HCT116 (cell line): ENCODE measurements at regions not wholly inside any gene's neighbourhood (a gene's known extent, or its start where the extent isn't known, plus 50 kb on each side); places are given as distances from the start of the nearest gene placed in this dataset.

Experiments used
- ATAC-seq: fragments of 200-7000 bp; cut with Tn5 transposase; 2 replicates; pipeline ENCODE4 v1.9.1; 2020; ENCODE audit warnings: mild to moderate bottlenecking, moderate library complexity
- BruUV-seq: library from RNA; stranded (reverse); fragments of 400-500 nt; replicated peaks from 2 replicates; lab custom pipeline; 2021; lab: Mats Ljungman, UMichigan
- CTCF ChIA-PET: fragments of 300-600 bp; sonication (Branson Sonifier 250); formaldehyde crosslinking; loops from one replicate; lab custom pipeline; 2021; ENCODE audit warnings: antibody characterized with exemption; lab: Charles Lee
- POLR2A ChIA-PET: fragments of 300-600, 350-600 bp; sonication (Branson Sonifier 250); formaldehyde crosslinking; loops from one replicate; lab custom pipeline; 2021; ENCODE audit warnings: antibody characterized with exemption; lab: Charles Lee
- RAD21 ChIA-PET, 2 experiments: fragments of 300-600 bp; sonication (Branson Sonifier 250); formaldehyde crosslinking; loops; one replicate each; lab custom pipeline; 2023; ENCODE audit warnings: low total read pairs in 2 of 2; ENCODE audit not compliant: uncharacterized antibody in 2 of 2, unreplicated experiment in 2 of 2, low non-redundant PET in 1 of 2; lab: Charles Lee
- DNase-seq: peaks from one replicate; pipeline ENCODE4 v3.0.0-alpha.2; 2010; ENCODE audit warnings: low read depth, low spot score
- H2AFZ ChIP-seq: fragments of 200-600 bp; shearing (Covaris generic), sonication (generic); 2 replicates; pipeline ENCODE4 v1.6.1; 2017; ENCODE audit warnings: low read depth, mixed run types, mixed read lengths, antibody characterized with exemption, low read length; ENCODE audit not compliant: poor library complexity, severe bottlenecking
- H3K27ac ChIP-seq: 2 replicates; pipeline ENCODE4 v1.5.1; 2012; ENCODE audit warnings: low read depth, low read length
- H3K27me3 ChIP-seq: fragments of 200-600 bp; sonication (generic); 2 replicates; pipeline ENCODE4 v1.6.1; 2016; ENCODE audit warnings: mixed run types, low read length, mixed read lengths; ENCODE audit not compliant: insufficient read depth
- H3K36me3 ChIP-seq, 2 experiments: fragments of 200-500 bp in 1 of 2; fragments of 200-600 bp in 1 of 2; sonication (Bioruptor generic) in 1 of 2; sonication (generic) in 1 of 2; 2 replicates each; pipeline versions ENCODE4 v1.5.1 to v1.6.1; 2014 to 2016; ENCODE audit warnings: low read length in 2 of 2, inconsistent platforms in 1 of 2, mixed read lengths in 1 of 2, mixed run types in 1 of 2; ENCODE audit not compliant: insufficient read depth in 2 of 2, control insufficient read depth in 1 of 2
- H3K4me1 ChIP-seq, 2 experiments: fragments of 200-600 bp in 1 of 2; sonication (generic) in 1 of 2; 2 replicates each; pipeline versions ENCODE4 v1.5.1 to v1.6.1; 2012 to 2017; ENCODE audit warnings: low read length in 2 of 2, inconsistent platforms in 1 of 2, mild to moderate bottlenecking in 1 of 2, mixed read lengths in 1 of 2, mixed run types in 1 of 2, moderate library complexity in 1 of 2; ENCODE audit not compliant: insufficient read depth in 2 of 2, control insufficient read depth in 1 of 2
- H3K4me2 ChIP-seq: fragments of 200-600 bp; sonication (generic); 2 replicates; pipeline ENCODE4 v1.6.1; 2017; ENCODE audit warnings: mixed run types, low read length, mixed read lengths
- H3K4me3 ChIP-seq, 2 experiments: fragments of 200-600 bp in 1 of 2; sonication (generic) in 1 of 2; replicated peaks in 1 of 2; 2 replicates each; pipeline ENCODE4 v1.5.1; 2011 to 2016; ENCODE audit warnings: low read length in 2 of 2, control low read depth in 1 of 2, low read depth in 1 of 2, mild to moderate bottlenecking in 1 of 2, mixed read lengths in 1 of 2, mixed run types in 1 of 2
- H3K79me2 ChIP-seq: fragments of 200-600 bp; sonication (generic); 2 replicates; pipeline ENCODE4 v1.6.1; 2017; ENCODE audit warnings: mild to moderate bottlenecking, mixed run types, low read length, moderate library complexity, mixed read lengths; ENCODE audit not compliant: insufficient read depth
- H3K9ac ChIP-seq: fragments of 200-600 bp; sonication (generic); 2 replicates; pipeline ENCODE4 v1.6.1; 2016; ENCODE audit warnings: low read length, mixed read lengths
- H3K9me2 ChIP-seq: fragments of 200-600 bp; sonication (generic), shearing (Covaris generic); 2 replicates; pipeline ENCODE4 v1.6.1; 2017; ENCODE audit warnings: mixed run types, mild to moderate bottlenecking, moderate library complexity; ENCODE audit not compliant: insufficient read depth
- H3K9me3 ChIP-seq, 2 experiments: fragments of 200-500 bp in 1 of 2; fragments of 200-600 bp in 1 of 2; sonication (Bioruptor generic) in 1 of 2; sonication (generic) in 1 of 2; 2 replicates each; pipeline ENCODE4 v1.6.1; 2014 to 2017; ENCODE audit warnings: low read length in 2 of 2, mixed read lengths in 2 of 2, inconsistent platforms in 1 of 2, low read depth in 1 of 2, mild to moderate bottlenecking in 1 of 2, mixed run types in 1 of 2, moderate library complexity in 1 of 2; ENCODE audit not compliant: control insufficient read depth in 1 of 2, insufficient read depth in 1 of 2
- H4K20me1 ChIP-seq: fragments of 200-600 bp; sonication (generic), shearing (Covaris generic); 2 replicates; pipeline ENCODE4 v1.6.1; 2017; ENCODE audit warnings: mixed run types, mild to moderate bottlenecking, moderate library complexity; ENCODE audit not compliant: insufficient read depth
- ATF3 ChIP-seq: IDR thresholded peaks from 2 replicates; pipeline ENCODE4 v1.6.1; 2012
- CEBPB ChIP-seq: IDR thresholded peaks from 2 replicates; pipeline ENCODE4 v1.6.1; 2012; ENCODE audit warnings: low read depth
- EZH2phosphoT487 ChIP-seq: fragments of 200-600 bp; IDR thresholded peaks from 2 replicates; pipeline ENCODE4 v1.6.1; 2018; ENCODE audit warnings: antibody characterized with exemption, borderline replicate concordance
- FOSL1 ChIP-seq: IDR thresholded peaks from 2 replicates; pipeline ENCODE4 v1.6.1; 2012; ENCODE audit warnings: low read depth
- JUND ChIP-seq: IDR thresholded peaks from 2 replicates; pipeline ENCODE4 v1.6.1; 2012
- MAX ChIP-seq: IDR thresholded peaks from 2 replicates; pipeline ENCODE4 v1.6.1; 2012
- POLR2A ChIP-seq: IDR thresholded peaks from 2 replicates; pipeline ENCODE4 v1.7.0; 2011; ENCODE audit warnings: borderline replicate concordance; ENCODE audit not compliant: insufficient read depth, insufficient read length; ENCODE audit errors: extremely low read depth
- RAD21 ChIP-seq: IDR thresholded peaks from 2 replicates; pipeline ENCODE4 v1.6.1; 2012; ENCODE audit warnings: low read depth, mild to moderate bottlenecking
- REST ChIP-seq: IDR thresholded peaks from 2 replicates; pipeline ENCODE4 v1.6.1; 2012; ENCODE audit warnings: low read depth
- SIN3A ChIP-seq: IDR thresholded peaks from 2 replicates; pipeline ENCODE4 v1.6.1; 2012; ENCODE audit warnings: low read depth
- TCF7L2 ChIP-seq: IDR thresholded peaks from 2 replicates; pipeline ENCODE4 v1.7.0; 2011; ENCODE audit warnings: borderline replicate concordance, inconsistent platforms; ENCODE audit not compliant: insufficient read depth, insufficient read length; ENCODE audit errors: extremely low read depth
- YY1 ChIP-seq: IDR thresholded peaks from 2 replicates; pipeline ENCODE4 v1.6.1; 2011; ENCODE audit warnings: low read length, low read depth, moderate library complexity, mild to moderate bottlenecking; ENCODE audit not compliant: insufficient replicate concordance; ENCODE audit errors: extremely low read depth
- ZBTB33 ChIP-seq: IDR thresholded peaks from 2 replicates; pipeline ENCODE4 v1.6.1; 2011; ENCODE audit warnings: mild to moderate bottlenecking, low read length, moderate library complexity; ENCODE audit not compliant: insufficient replicate concordance; ENCODE audit errors: extremely low read depth
- ZFX ChIP-seq: fragments of 450-650 bp; IDR thresholded peaks from 2 replicates; pipeline ENCODE4 v1.6.1; 2017
- ZNF274 ChIP-seq: fragments of 200-500 bp; sonication (Bioruptor generic); IDR thresholded peaks from 2 replicates; pipeline ENCODE4 v1.6.1; 2014; ENCODE audit warnings: mild to moderate bottlenecking, low read depth, low read length, inconsistent platforms
- intact Hi-C: fragments of 100-400 bp; cut with micrococcal nuclease; formaldehyde crosslinking; loops from 2 replicates; pipeline ENCODE4 v1.10.0; 2022
- TF ChIP-seq, protein P1 (sequence below), 3 experiments: fragments of 200-600 bp in 1 of 3; sonication (generic) in 1 of 3; IDR thresholded peaks in 2 of 3; conservative IDR thresholded peaks in 1 of 3; 2 replicates each; pipeline ENCODE4 v1.5.1; 2012 to 2017; ENCODE audit warnings: low read depth in 2 of 3, low read length in 2 of 3, antibody characterized with exemption in 1 of 3, borderline replicate concordance in 1 of 3, control low read depth in 1 of 3, mild to moderate bottlenecking in 1 of 3, mixed read lengths in 1 of 3, mixed run types in 1 of 3, moderate library complexity in 1 of 3; ENCODE audit not compliant: insufficient read depth in 1 of 3

GRCh38 chr3:124435467-124435866 lies 294.8 kb upstream of the UMPS start:
- no peaks in the 10 kb centered on the region; the same call in 1 of the 2 replicates for H3K27me3 ChIP-seq
- H3K9me3 ChIP-seq = no peaks in the 10 kb centered on the region
- no peak overlapping the region for H3K4me2 ChIP-seq
- no peak overlapping the region for H3K27ac ChIP-seq
- H3K36me3 ChIP-seq = no peaks in the 10 kb centered on the region
- CTCF ChIA-PET = no interaction called here
- H3K4me3 ChIP-seq = no peak overlapping the region
- no peaks in the 10 kb centered on the region for H3K4me1 ChIP-seq
- TF ChIP-seq POLR2A = no peak
- TF ChIP-seq EZH2phosphoT487 = no peak
- no peak for TF ChIP-seq RAD21
- no peak for TF ChIP-seq TCF7L2
- TF ChIP-seq MAX = no peak
- TF ChIP-seq ZFX = no peak
- TF ChIP-seq, protein P1, sequence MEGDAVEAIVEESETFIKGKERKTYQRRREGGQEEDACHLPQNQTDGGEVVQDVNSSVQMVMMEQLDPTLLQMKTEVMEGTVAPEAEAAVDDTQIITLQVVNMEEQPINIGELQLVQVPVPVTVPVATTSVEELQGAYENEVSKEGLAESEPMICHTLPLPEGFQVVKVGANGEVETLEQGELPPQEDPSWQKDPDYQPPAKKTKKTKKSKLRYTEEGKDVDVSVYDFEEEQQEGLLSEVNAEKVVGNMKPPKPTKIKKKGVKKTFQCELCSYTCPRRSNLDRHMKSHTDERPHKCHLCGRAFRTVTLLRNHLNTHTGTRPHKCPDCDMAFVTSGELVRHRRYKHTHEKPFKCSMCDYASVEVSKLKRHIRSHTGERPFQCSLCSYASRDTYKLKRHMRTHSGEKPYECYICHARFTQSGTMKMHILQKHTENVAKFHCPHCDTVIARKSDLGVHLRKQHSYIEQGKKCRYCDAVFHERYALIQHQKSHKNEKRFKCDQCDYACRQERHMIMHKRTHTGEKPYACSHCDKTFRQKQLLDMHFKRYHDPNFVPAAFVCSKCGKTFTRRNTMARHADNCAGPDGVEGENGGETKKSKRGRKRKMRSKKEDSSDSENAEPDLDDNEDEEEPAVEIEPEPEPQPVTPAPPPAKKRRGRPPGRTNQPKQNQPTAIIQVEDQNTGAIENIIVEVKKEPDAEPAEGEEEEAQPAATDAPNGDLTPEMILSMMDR (IDR thresholded peaks at IDR 0.05 in 2 of 3, conservative IDR thresholded peaks at IDR 0.05 in 1 of 3; ENCODE audit: borderline replicate concordance in 1 of 3, insufficient read depth in 1 of 3, low read depth in 2 of 3, low read length in 2 of 3) = no peak
- no peak for TF ChIP-seq CEBPB
- TF ChIP-seq JUND = no peak
- TF ChIP-seq YY1 = no peak
- TF ChIP-seq SIN3A = no peak
- TF ChIP-seq ZBTB33 = no peak
- no peak for TF ChIP-seq FOSL1
- no peak for TF ChIP-seq REST
- TF ChIP-seq ZNF274 = no peak
- no peak for TF ChIP-seq ATF3
- TF ChIP-seq, all 23 proteins: peak for 0
- Histone ChIP-seq H3K9ac (no peak overlapping the region), H2AFZ (no peak overlapping the region), H4K20me1 (no peaks in the 10 kb centered on the region), H3K9me2 (no peaks in the 10 kb centered on the region), H3K79me2 (no peaks in the 10 kb centered on the region)
- ATAC-seq = no peak
- no peak for DNase-seq
- intact Hi-C loops = no loop called here
- BruUV-seq = no TSS peak
- ChIA-PET RAD21 (no interaction called here), POLR2A (no interaction called here)
